ENCODE measurements at regions not wholly inside any gene's neighbourhood (a gene's known extent, or its start where the extent isn't known, plus 50 kb on each side); places are given as distances from the start of the nearest gene placed in this dataset.

DNA sequence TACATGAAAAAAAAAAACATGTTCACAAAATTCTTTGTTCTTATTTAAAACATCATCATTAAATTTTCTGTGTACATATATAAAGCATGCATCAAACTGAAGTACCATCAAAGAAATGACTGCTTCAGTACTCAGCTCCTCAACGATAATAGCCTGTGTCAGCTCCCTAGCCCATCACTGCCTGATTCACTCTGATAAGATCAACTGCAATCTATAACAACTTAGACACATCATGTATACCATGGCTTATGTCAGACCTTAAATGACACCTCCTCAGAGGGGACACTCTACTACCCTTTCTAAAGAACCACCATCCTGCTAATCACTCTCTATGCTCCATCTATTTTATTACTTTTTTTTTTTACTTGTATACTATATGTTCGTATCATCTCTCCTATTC lies 200.5 kb upstream of the TLE4 start (continued):
- TF ChIP-seq CHD7 (IDR thresholded peaks at IDR 0.05; ENCODE audit: insufficient replicate concordance, low read length) (no peak), RAD21 (IDR thresholded peaks at IDR 0.05 in 1 of 2, conservative IDR thresholded peaks at IDR 0.05 in 1 of 2; ENCODE audit: low read depth in 2 of 2, low read length in 2 of 2) (no peak)
